NK-92 treated with Interleukin-12 subunit alpha and Interleukin-12 subunit beta, amount 100 ng/mL, for 24 hours (cell line): ENCODE measurements at regions not wholly inside any gene's neighbourhood (a gene's known extent, or its start where the extent isn't known, plus 50 kb on each side); places are given as distances from the start of the nearest gene placed in this dataset.

Source experiments
- DNase-seq: peaks from one replicate; lab custom pipeline; 2025; lab: John Stamatoyannopoulos, UW

DNA sequence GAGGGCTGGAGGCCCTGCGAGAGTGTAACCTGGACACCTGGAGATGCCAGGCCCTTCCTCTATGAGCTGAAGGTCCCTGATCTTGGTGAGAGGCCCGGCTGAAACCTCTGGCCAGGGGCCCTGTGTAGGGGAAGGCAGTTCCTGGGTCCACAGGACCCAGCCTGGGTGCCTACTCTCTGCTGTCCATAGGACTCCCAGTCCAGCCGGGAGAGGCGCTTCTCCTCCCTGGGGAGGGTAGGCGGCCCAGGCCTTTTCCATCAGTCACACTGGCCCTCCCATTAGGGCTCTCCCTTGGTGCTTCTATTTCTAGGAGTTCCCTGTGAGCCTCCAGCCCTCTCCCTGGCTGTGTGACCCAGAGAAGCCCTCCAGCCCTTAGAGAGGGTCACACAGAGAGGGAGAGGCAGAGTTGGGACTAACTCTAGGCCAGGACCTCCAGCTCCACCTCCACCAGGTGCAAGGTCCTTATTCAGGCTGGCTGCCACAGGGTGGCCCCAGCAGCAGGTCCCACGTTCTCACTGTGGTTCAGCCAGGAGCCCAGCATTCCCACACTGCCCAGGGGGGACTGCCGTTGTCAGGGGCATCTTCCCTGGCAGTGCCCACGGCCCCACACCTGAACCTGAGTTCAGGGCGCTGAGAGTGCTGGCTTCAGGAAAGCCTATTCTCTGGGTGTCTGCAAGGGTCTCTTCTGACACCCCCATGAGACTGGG, 146.8 kb downstream of the SMAD6 start:
- DNase-seq, result no peak

DNA sequence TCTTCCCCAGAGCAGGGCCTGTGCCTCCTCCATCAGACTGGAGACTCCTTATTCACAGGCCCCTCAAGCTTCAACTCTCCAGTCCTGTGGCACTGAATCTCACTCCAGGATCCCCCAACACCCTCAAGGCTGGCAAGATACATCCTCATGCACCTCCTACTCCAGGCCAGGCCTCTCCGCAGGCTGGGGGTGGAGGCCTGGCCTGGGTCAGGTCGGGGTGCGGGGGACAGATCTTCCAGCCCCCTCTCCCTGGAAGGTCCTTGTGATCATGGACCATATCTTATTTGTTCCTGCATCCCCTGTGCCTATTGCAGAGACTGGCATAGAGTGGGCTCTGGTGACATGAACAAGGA, 147.3 kb downstream of the SMAD6 start:
- no peak for DNase-seq

DNA sequence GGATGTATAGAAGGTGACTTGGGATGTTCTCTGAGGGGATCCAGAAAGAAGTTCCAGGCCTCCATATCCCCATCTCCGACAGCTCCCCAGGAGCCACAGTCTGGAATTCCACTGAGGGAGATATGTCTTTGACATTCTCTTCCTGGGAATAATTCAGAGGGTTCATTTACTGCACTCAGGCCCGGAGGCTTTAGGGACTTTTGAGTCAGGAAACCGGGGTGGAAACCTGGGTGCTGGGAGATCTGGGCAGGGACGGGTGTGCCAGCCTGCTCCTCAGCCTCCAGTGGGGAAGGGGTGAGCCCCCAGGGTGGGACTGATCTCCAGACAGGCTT, 147.7 kb downstream of the SMAD6 start:
- no peak for DNase-seq

DNA sequence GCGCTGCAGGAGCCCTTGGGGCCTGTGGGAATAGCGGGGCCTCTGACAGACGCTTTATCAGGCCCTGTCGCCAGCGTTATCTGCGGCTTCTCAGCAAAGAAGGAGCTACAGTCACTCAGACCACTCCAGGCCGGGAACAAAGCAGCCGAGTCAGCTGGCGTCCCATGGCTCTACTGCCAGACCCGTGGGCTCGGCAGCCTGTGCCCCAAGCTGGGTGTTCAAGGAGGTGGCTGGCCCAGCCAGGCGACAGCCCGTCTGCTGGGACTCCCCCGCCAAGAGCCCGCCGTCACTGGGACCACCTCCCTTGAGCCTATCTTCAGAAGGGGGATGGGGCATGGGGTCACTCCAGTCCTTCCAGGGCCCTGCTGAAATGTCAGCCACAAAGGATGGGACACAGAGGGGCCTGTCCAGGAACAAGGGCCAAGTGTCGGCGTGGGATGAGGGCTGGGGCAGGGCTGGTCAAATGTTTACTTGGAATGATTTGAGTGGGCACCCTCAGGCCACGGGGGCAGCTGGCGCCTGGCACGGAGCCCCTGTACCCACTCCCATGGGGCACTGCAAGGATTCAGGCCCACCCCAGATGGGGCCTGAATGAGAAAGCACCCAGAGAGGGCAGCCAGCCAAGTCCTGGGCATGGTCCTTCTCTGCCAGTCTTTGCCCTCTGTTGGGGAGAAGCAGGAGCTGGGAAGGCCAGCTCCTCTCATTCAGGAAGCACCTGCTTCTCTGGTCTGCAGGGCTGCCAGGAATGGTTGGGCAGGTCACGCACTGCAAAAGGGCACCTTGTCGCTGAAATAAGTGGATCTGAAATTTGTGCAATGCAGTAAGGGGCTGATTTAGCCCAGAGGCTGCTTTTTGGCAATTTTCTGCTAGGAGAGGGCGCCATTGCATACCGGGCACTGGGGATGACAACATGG, 148.3 kb downstream of the SMAD6 start:
- DNase-seq, result no peak

DNA sequence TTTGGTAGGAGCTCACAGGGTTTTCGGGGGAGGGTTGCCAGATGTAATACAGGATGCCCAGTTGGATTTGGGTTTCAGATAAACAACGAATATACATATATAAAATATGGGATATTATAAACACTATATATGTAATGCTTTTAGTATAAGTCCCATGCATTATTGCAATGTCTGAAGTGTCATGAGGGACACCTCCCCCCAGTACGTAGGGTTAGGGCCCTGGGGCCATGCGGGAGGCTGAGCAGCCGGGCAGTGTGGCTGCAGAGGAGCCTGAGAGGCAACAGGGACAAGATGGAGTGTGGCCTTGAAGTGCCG, 148.9 kb downstream of the SMAD6 start:
- no peak for DNase-seq

DNA sequence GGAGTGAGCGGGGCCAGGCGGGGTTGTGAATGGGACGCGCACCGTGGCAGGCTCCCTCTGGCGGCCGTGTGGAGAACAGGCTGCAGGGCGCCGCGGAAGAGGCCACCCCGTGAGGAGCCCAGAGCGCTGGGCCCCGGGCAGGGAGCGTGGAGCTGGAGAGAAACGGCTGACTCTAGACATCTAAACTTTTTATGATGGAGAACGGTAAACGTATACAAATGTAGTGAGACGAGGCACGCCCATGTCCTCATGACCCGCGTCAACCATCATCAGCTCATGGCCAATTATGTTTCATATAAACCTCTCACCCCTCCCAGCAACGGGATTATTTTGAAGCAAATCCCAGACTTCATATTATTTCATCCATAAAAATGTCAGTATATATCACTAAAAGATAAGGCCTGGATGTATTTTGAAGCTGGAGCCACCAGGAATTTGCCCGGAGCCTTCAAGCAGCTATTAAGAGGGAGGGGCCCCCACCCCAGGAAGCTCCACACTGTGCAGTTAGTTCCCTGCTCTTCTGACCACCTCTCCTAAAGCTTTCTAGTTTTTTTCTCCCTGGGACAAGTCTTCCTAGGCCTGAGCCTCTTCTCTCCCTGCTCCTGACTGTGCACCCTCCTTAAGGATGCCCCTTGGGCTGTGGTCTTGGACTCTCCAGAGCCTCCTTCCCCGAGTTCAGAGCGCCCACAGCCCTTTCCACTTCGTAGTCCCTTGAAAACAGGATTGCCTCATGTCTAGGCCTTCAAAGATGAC, 149.5 kb downstream of the SMAD6 start:
- peak; percentile 62 for DNase-seq

DNA sequence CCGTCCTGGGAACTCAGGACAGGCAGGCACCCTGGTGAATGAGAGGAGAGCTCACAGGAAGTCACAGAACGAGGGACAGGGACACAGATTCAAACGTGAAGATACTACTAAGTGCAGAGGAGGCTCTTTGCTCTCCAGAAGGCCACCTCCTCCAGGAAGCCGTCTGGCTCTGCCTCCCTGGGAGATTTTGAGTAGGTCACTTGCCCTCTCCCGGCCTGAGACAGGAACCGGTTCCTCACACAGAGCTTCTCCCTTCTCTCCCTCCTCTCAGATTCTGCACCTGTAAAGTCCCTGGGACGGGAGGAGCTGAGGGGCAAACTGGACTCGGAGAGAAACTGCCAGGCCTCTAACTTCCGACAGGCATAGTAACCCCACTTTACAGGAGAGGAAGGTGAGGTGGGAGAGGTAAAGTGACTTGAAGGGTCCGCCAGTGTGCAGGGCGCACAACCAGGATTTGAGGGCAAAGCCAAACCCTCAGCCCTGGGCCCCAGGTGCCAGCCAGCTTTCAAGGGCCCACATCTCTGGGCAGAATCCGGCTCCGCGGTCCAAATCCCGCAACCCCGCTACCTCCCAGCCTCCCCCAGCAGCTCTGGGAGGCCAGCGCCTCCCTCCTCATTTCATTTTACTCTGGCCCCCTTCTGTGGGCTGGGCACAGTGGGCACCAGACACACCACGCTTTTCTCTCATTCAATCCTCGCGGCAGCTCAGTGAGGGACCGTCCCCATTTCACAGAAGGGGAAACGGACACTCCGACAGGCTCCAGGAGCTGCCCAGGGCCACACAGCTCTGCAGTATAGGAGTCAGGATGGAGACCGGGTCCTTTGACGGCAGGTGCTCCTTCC, 150.2 kb downstream of the SMAD6 start:
- DNase-seq, result no peak

DNA sequence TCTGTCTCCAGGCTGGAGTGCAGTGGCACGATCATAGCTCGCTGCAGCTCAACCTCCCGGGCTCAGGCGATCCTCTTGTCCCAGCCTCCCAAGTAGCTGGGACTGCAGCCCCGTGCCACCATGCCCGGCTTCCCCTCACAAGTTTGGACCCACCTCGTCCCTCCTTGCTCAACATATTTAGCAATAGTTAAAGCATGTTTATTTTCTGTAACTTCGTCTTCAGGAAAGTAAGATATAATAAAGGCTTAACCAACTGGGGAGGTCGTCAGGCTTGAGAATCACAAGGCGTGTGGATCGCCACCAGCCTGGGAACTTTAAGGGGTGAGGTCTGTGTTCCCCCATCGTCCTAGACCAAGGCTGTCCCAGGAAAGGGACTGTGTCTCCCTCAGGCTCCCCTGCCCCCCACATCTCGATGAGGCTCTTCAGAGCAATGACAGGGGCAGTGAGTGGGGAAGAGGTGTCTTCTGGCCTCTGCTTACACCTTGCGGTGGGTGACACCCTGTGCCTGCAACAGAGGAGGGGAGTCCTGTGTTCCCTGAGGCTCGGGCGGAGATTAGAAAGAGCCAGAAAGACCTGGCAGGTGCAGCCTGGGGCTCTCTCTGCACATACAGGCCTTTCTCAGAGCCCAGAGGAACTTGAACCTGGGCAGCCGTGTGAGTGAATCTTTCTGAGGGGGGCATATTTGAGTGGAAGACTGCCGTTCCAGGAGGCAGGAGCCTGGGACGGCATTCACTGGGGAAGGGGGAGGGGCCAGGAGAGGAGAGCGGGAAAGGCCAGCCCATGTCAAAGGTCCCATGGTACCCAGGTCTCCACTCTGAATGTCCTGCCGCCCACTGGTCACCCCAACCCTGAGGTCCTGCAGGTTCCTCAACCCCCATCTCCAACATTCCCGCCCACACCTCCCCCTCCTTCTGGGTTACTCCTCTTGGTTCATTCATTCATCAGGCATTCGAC, 152.3 kb downstream of the SMAD6 start:
- no peak for DNase-seq

DNA sequence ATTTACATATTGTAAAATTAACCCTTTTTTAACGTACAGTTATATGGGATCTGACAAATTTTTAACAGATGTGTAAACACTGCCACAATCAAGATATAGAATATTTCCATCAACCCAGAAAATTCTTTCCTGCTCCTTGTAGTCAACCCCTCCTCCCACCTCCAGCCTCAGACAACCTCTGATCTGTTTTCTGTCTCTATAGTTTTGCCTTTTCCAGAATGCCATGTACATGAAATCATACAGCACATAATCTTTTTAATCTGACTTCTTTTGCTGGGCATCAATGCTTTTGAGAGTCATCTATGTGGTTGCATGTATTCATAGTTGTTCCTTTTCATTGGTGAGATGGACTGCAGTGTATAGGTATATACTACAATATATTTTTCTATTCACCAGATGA, 153.0 kb downstream of the SMAD6 start:
- no peak for DNase-seq

DNA sequence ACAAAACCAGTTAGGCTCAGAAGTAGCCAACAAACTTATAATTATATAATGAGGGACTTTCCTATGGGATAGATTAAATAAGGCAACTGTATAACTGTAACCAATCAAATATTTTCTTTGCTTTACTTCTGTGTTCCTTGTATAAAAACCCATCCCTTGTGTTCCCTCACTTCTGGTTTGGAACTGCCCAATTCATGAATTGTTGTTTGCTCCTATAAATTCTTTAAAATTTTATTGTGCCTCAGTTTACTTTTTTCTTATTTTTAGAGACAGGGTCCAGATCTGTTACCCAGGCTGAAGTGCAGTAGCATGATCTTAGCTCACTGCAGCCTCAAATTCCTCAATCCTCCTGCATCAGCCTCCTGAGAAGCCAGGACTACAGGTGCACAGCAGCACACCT, 155.7 kb downstream of the SMAD6 start:
- no peak for DNase-seq

DNA sequence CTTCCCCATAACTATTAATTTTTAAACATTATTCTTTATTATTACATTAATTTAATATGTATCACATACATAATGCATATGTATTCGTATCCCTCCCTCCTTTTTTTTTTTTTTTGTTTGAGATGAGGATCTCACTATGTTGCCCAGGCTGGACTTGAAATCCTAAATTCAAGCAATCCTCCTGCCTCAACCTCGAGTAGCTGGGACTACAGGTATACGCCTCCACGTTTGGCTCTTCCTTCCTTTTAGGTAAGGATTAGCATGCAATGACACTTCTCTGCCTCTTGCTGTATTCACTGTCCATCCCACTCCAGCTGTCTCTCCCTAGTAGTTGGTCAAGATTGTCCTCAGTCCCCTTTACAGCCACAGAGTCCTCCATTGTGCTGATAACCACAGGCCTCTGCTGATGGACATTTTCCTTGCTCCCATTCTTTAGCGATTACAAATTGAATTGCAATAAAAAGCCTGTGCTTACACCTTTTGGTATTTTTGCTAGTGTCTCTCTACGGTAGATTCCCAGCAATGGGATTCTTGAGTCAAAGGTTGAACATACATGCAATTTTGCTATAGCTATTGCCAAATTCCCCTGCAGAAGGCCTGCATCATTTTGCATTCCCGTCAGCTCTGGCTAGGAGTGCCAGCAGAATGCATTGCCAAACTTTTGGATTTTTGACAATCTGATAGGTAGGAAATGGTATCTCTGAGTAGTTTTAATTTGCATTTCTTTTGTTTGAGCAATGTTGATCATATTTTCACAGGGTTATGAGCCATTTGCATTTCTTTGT, 156.6 kb downstream of the SMAD6 start:
- no peak for DNase-seq

DNA sequence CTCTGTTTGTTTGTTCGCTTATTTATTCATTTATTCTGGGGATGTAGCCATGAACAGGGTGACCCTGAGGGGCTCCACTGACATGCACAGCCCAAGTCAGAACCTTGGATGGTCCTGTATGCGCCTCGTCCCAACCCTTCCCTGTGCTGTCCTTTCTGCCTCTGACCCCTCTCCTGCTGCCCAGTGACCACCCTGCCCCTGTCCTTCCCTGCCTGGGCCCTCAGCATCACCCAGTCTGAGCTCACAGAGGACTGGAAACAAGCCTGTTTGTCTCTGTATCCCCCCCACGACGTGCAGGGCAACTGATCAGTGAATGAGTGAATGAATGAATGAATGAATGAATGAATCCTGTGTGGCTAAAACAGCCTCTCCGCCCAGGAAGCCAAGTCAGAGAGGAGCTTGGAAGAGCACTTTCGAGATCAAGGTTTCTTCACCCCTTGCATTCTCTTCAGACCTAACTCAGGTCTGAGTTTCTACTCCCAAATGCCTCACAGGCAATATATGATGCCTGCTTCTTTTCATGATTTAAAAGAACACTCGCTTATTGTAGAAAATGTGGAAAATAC, 157.7 kb downstream of the SMAD6 start:
- no peak for DNase-seq

DNA sequence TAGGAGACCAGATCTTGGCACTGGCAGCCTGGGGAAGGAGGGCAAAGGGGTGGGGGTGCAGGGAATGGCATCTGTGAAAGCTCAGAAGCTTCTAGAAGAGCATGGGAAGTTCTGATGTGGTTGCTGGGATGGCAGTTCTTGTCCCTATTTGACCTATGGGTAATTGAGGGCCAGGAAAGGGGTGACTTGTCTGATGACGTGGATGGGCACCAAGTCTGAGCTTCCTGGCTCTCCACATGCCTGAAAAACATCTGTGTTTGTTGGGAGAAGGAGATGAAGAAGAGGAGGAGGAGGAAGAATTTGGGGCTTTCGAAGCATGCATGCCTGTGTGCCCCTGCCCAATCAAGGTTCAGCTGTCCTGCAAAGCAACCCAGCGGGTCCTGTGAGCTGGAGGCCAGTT, 158.8 kb downstream of the SMAD6 start:
- DNase-seq, result no peak

DNA sequence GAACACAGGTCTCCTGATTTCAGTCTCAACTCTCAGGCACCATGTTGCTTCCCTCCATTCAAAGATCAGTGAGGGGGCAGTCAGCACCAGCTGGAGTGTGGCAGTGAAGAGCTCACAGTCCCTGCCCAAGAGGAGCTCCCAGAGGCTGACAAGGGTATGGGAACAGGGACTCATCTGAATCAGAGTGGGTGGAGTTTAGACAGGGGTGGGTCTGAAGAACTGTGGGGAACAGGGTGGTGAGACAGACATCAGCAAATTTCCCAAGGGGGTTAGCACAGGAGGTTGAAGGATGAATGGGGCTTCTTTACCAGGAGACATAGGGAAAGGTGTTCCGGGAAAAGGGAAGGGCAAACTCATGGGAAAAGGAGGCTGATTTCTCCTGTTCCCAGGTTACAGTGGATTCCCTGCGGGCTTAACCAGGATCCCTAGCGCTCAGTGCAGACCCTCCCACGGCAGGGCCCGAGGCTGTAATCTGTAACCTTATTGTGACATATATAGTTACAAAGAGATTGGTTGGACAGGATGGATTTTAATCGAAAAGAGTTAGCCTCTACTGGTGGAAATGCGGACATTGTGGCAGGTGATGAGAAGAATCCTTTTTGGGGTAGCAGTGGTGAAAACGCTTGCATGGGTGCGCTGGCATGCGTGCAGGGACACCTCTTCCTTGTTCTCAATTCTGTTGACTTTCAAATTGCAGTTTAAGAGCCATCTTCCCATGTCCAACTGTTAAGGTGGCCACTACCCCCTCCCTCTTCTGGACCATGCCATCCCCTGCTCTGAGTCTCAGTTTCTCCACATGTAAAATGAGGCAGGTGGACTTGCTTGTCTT, 160.3 kb downstream of the SMAD6 start:
- no peak for DNase-seq

DNA sequence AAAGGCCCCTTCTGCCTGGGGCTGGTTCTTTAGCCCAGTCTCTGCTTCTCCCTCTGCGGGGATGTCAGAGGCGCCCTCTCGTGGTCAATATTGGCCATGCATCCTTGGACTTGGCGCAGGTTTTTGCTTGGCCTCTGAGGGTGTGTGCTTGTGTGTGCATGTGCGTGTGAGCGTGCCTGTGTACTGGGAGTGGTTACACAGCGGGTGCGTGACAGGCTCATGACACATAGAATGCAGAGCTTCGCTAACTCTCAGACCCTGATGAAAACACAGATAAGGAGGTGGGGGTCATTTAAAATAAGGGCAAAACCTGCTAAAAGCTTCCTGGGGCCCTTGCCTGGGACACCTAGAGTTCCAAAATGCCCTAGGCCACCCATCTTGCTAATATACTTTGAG, 160.9 kb downstream of the SMAD6 start:
- DNase-seq, result peak; percentile 42

DNA sequence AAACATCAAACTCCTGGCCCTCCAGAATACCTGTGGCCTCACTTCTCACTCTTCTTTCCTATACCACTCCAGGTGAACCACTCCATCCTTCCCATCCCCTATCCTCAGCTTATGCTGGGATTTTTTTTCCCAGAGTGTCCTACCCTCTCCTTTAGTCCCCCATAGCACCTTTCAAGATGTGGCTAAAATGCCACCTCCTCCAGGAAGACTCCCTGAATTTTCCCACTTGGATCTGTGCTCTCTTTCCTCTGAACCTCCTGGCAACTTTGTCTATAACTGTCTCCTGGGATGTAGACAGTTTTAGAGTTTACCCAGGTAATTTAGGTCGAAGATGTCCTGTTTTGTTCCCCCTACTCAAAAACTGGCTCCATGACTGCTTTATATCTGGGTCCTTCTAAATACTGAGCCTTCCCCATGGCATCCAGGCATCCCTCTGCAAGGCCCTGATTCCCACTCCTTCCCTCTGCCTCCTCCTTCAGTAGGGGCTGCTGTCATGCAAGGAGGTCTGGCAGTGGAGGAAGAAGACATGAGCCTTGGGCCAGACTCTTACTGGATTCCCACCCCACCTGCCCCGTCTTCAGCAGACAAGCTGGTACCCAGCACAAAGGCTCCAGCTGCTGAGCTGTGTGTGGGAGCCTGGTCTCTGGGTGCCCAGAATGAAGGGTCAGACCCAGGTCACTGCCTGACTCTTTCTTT, 161.5 kb downstream of the SMAD6 start:
- no peak for DNase-seq

DNA sequence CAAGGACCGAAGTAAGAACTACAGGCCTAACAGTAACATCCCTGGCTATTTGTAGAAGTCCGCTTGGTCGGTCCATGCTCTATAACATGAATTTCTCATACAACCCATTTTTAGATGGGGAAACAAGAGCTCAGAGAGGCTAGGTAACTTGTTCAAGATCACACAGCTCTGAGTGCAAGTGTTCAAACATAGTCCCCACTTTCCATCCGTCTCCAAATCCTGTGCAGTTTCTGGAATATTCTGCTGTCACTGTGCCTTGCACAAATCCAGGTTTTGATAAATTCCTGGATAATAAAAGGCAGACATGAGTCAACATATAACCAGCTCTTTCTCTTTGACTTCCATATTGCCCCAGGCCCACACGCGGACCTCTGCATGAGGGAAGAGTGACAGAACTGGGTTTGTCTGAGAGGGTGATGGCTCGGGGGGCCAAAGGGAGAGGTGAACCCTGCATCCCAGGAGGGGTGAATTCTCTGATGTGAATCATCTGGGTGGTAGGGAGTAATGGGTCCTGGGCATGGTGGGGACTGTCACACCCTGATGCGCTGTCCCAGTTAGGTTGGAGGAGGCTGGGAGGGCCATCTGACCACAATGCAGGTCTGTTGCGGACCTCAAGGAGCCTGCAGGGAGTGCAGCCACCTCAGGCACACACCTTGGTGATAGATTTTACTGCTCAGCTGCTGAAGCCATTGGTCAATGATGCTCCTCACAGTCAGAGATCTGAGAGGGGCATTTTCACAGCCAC, 162.2 kb downstream of the SMAD6 start:
- no peak for DNase-seq

DNA sequence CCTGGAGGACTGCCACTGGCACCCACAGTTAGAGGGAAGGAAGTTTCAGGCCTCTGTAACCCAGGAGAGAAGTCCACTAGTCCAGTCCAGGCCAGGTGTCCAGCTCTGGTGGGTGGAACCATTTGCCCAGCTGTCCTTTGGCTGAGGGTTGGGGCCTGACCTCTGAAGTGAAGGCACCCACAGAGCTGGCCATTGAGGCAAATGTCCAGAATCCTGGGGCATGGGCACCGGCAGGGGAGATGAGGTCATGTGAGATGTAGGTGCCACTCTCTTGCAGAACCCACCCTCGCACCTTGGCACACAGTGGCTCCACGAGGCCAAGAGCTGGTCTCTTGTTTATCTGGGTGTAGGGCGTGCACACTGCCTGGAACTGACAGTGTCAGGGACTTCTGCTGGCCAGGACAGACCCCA, 162.8 kb downstream of the SMAD6 start:
- DNase-seq, result no peak
